ENCODE measurements at regions not wholly inside any gene's neighbourhood (a gene's known extent, or its start where the extent isn't known, plus 50 kb on each side); places are given as distances from the start of the nearest gene placed in this dataset.

DNA sequence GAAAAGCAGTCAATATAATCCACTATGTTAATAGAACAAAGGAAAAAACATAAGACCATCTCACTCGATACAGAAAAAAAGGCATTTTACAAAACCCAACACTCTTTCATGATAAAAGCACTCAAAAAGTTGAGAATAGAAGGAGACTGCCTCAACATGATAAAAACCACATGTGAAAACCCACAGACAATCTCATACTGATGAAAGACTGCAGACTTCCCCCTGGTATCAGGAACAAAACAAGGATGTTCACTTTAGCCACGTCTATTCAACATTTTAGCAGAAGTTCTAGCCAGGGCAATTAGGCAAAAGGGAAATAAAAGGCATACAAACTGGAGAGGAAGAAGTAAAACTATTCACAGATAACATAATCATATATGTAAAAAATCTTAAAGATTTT is 285.9 kb downstream of the EIPR1 start (continued):
- TF ChIP-seq, protein P1, sequence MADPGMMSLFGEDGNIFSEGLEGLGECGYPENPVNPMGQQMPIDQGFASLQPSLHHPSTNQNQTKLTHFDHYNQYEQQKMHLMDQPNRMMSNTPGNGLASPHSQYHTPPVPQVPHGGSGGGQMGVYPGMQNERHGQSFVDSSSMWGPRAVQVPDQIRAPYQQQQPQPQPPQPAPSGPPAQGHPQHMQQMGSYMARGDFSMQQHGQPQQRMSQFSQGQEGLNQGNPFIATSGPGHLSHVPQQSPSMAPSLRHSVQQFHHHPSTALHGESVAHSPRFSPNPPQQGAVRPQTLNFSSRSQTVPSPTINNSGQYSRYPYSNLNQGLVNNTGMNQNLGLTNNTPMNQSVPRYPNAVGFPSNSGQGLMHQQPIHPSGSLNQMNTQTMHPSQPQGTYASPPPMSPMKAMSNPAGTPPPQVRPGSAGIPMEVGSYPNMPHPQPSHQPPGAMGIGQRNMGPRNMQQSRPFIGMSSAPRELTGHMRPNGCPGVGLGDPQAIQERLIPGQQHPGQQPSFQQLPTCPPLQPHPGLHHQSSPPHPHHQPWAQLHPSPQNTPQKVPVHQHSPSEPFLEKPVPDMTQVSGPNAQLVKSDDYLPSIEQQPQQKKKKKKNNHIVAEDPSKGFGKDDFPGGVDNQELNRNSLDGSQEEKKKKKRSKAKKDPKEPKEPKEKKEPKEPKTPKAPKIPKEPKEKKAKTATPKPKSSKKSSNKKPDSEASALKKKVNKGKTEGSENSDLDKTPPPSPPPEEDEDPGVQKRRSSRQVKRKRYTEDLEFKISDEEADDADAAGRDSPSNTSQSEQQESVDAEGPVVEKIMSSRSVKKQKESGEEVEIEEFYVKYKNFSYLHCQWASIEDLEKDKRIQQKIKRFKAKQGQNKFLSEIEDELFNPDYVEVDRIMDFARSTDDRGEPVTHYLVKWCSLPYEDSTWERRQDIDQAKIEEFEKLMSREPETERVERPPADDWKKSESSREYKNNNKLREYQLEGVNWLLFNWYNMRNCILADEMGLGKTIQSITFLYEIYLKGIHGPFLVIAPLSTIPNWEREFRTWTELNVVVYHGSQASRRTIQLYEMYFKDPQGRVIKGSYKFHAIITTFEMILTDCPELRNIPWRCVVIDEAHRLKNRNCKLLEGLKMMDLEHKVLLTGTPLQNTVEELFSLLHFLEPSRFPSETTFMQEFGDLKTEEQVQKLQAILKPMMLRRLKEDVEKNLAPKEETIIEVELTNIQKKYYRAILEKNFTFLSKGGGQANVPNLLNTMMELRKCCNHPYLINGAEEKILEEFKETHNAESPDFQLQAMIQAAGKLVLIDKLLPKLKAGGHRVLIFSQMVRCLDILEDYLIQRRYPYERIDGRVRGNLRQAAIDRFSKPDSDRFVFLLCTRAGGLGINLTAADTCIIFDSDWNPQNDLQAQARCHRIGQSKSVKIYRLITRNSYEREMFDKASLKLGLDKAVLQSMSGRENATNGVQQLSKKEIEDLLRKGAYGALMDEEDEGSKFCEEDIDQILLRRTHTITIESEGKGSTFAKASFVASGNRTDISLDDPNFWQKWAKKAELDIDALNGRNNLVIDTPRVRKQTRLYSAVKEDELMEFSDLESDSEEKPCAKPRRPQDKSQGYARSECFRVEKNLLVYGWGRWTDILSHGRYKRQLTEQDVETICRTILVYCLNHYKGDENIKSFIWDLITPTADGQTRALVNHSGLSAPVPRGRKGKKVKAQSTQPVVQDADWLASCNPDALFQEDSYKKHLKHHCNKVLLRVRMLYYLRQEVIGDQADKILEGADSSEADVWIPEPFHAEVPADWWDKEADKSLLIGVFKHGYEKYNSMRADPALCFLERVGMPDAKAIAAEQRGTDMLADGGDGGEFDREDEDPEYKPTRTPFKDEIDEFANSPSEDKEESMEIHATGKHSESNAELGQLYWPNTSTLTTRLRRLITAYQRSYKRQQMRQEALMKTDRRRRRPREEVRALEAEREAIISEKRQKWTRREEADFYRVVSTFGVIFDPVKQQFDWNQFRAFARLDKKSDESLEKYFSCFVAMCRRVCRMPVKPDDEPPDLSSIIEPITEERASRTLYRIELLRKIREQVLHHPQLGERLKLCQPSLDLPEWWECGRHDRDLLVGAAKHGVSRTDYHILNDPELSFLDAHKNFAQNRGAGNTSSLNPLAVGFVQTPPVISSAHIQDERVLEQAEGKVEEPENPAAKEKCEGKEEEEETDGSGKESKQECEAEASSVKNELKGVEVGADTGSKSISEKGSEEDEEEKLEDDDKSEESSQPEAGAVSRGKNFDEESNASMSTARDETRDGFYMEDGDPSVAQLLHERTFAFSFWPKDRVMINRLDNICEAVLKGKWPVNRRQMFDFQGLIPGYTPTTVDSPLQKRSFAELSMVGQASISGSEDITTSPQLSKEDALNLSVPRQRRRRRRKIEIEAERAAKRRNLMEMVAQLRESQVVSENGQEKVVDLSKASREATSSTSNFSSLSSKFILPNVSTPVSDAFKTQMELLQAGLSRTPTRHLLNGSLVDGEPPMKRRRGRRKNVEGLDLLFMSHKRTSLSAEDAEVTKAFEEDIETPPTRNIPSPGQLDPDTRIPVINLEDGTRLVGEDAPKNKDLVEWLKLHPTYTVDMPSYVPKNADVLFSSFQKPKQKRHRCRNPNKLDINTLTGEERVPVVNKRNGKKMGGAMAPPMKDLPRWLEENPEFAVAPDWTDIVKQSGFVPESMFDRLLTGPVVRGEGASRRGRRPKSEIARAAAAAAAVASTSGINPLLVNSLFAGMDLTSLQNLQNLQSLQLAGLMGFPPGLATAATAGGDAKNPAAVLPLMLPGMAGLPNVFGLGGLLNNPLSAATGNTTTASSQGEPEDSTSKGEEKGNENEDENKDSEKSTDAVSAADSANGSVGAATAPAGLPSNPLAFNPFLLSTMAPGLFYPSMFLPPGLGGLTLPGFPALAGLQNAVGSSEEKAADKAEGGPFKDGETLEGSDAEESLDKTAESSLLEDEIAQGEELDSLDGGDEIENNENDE (IDR thresholded peaks at IDR 0.05; ENCODE audit: insufficient replicate concordance, low read length), result no peak
- TF ChIP-seq CBX5 (IDR thresholded peaks at IDR 0.05; ENCODE audit: low read depth, low read length) (no peak), MAFK (IDR thresholded peaks at IDR 0.05; ENCODE audit: low read depth, low read length) (no peak), ASH2L (IDR thresholded peaks at IDR 0.05; ENCODE audit: low read length) (no peak), SUZ12 (IDR thresholded peaks at IDR 0.05; ENCODE audit: low read length) (no peak), KDM4A (IDR thresholded peaks at IDR 0.05; ENCODE audit: low read depth, low read length, severe bottlenecking) (no peak)
- TF ChIP-seq, protein P2, sequence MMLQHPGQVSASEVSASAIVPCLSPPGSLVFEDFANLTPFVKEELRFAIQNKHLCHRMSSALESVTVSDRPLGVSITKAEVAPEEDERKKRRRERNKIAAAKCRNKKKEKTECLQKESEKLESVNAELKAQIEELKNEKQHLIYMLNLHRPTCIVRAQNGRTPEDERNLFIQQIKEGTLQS (IDR thresholded peaks at IDR 0.05; ENCODE audit: insufficient read depth, low read depth, low read length), result no peak

Measured in H1 (cell line).